ENCODE measurements at regions not wholly inside any gene's neighbourhood (a gene's known extent, or its start where the extent isn't known, plus 50 kb on each side); places are given as distances from the start of the nearest gene placed in this dataset.
"Not testable (repeated sequence)": the region's sequence is repeated elsewhere in the genome, so short reads cannot be mapped to it uniquely, and the experiment has no call there.

DNA sequence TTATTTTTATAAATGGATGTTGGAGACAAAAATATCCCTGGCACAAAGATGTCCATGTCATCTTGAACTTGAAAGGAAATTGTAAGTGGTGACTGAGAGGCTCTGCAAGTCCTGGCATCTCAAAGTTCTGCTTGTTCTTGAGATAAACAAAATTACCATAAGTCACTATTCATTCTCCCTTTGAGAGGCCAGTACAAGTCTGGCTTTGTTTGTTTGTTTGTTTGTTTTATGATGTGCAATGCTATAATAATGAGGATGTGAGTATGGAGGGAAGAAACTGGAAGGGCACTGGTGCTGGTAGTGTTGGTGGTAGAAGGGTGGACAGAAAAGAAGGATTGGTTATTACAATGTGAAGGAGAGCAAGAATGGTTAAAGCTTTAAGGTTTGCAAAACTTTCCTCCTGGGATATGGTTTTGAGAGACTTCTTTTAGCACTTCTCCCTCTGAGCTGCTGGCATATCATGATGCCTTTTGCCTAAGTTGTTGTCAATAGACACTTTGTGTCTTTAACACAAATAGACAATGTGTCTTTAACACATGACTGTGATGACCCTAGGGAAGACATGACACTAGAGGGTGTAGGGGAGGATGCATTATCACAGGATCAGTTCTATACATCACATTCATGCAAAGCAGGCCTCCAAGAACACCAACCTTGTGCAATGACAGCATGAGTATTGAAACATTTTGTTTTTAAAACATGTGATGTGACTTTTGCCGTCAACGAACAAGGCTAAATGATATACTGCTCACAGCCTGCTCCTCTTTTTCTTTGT is 880.5 kb upstream of the GOT2 start:
- DNase-seq (ENCODE audit: low spot score), result no peak

DNA sequence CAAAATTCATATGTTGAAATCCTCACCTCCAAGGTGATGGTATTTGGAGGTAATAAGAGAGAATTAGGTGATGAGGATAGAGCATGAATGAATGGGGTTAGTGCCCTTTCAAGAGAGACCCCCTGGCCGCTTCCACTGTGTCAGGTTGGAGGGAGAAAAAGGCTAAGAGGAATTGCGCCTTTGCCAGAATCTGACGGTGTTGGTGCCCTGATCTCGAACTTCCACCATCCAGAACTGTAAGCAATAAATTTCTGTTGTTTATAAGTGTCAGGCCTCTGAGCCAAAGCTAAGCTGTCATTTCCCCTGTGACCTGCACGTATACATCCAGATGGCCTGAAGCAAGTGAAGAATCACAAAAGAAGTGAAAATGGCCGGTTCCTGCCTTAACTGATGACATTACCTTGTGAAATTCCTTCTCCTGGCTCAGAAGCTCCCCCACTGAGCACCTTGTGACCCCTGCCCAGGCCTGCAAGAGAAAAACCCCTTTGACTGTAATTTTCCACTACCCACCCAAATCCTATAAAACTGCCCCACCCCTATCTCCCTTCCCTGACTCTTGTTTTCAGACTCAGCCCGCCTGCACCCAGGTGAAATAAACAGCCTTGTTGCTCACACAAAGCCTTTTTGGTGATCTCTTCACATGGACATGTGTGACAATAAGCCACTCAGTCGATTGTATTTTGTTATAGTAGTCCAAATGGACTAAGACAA is 878.9 kb upstream of the GOT2 start:
- not testable (repeated sequence) for DNase-seq (ENCODE audit: low spot score)

DNA sequence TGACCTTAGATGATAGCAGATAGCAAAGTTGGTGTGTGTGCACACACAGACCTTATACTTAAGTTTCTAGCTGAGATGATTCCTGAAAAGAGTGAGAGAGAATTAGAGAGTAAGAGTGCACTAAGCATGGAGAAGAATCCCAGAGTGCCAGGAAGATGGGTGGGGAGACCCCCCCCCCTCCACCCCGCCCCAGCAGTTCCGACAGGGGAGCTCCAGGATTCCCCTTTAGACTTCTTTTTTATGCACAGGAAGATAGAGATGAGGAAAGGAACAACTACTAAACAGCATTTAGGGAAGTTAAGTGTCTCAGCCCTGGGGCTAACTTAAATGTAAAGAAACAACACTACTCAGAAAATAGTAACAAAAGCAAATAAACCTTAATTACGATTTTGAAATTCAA is 878.0 kb upstream of the GOT2 start:
- DNase-seq (ENCODE audit: low spot score), result no peak

DNA sequence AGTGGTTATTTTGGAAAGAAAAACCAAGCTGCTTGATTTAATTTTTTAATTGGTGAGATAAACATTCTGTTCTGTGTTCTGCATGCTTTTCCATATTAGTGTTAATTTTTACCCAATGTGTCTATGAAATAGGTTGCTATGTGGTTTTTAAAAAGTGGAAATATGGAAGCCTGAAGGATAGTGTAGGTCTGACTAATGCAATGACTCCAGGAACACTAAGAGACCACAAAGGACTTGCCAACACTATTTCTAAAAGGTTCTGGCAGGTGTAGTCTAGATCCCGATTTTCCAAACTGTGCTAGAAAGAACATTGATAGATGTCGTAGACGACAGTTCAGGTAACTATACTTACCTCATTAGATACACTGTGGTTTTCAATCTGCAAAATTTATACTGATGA is 877.4 kb upstream of the GOT2 start:
- no peak for DNase-seq (ENCODE audit: low spot score)

DNA sequence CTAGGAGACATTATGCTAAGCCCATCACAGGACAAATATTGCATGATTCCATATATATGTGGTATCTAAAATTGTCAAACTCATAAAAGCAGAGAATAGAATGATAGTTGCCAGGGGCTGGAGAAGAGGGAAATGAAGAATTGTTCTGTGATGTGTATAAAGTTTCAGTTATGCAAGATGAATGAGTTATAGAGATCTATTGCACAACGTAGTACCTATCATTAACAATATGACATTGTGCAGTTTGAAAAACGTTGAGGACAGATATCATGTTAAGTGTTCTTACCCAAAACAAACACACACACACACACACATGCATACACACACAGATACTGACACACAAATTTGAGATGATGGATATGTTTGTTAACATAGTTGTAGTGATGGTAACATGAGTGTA is 871.6 kb upstream of the GOT2 start:
- DNase-seq (ENCODE audit: low spot score), result no peak

DNA sequence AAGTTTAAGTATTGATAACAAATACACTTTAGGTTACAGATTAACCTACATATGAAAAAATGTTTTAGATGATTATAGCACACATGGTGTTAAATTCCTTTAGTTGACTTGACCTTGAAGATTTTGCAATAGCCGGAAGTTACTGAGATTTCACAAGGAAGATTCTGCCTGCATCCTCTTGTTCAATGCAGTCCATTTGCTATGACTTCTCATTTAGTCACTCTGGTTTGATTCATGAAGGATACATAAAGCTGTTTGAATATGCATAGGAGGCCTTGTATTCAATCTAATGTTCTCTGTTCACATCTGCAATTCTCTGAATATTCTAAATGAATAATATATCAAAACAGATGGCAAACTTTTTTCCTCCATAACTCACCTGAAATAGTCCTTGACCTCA is 870.2 kb upstream of the GOT2 start:
- no peak for DNase-seq (ENCODE audit: low spot score)

DNA sequence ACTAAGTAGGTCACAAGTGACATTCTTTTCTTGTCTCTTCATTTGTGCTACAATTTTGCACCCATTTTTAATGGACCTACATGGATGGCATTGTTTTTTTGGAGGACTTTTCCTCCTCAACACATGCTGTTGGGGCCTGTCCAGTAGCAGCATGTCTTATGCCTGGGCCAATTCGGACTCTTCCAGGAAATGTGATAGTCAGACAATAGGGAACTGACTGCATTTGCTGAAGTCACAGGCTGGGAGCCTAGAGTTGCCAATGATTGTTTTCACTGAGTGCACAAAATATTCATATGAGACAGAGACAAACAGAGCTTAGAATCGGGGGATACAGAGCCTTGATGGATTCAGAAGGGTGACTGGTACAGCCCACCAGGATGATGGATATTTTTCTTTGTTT is 867.3 kb upstream of the GOT2 start:
- no peak for DNase-seq (ENCODE audit: low spot score)

DNA sequence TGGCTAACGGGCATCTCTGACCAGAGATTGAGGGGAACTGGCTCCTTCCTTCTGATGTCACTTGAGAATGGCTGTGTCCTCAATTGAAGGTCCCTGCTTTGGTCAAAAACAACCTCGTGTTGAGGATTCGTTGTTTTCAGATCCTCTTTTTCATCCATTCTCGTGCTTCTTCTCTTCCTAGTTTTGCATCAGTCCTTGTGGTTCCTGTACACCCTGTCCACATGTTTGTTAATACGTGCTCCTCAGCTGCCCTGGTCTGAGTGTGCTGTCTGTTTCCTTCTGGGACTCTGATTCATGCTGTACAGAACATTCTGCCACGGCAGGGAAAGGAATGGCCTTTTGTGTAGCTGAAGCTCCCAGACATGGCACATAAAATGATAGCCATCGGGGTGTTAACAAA is 863.2 kb upstream of the GOT2 start:
- DNase-seq (ENCODE audit: low spot score), result no peak

DNA sequence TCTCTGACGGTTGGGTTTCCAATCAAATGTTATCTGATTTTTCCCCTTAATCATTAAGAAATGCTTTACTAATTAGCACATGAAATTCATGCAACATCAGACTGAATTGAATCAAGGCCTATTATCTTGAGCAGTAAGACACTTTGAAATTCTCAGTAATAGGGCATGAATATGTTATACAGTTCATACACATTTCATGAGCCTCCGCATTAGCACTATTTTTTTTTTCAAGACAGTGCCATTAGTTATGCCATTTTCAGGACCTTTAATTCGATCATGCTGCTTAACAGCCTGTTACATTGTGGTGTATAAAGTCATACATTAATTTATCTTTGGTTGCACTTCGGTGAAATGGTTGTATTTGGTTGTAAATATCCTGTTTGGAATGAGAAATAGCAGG is 862.6 kb upstream of the GOT2 start:
- no peak for DNase-seq (ENCODE audit: low spot score)

DNA sequence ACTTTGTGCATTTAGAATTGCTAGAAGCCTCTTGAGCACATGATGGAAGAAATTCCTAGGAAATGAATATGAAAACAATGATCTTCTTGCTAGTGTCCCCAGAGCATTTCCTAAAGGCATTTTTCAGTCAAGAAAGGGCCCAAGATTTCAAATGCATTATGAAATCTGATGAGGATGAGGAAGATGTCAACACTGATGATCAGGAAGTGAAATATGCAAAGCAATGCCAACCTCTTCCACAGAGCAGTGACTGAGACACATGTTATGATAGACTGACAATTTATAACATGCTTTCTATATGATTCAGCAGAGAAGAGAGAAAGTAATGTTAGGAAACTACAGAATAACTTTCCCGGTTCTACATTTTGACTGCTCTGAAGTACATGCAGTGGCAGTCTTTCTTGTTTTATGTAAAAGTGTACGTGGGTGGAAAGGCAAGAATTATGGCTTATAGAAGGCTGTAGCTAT is 859.1 kb upstream of the GOT2 start:
- no peak for DNase-seq (ENCODE audit: low spot score)

DNA sequence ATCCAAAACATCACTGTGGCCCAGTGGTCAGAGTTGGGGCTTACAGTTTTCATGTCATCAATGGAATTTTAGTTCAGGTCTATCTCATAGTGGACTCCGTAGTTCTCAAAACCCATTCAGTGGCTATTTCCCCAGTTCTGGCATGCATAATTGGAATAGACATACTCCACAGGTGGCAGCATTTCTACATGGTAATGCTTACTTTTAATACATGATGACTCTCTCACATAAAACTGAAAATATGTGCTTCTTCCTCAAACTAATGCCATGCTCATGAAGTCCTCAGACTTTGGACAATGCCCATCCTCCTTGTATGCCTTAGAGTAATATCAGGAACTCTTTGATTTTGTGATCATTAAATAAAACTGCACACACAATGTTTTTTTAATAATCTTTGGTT is 857.4 kb upstream of the GOT2 start:
- DNase-seq (ENCODE audit: low spot score), result no peak

DNA sequence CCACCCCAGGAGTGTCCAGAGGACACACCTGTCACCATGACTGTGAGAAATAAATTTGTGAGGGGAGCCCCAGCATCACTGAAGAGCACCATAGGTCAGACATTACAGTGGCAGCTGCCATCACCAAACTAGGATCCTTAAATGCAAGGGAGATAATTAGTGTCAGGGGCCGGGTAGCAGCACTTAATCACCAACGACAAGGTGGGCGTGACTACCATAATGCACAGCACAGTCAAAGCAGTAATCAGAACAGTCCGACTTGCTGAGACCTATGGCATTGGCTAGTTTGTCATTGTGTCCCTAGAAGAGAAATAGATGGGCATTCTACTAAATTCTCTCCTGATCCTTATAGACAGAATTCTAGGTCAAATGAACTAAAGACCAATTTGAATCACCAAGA is 856.7 kb upstream of the GOT2 start:
- DNase-seq (ENCODE audit: low spot score), result no peak

DNA sequence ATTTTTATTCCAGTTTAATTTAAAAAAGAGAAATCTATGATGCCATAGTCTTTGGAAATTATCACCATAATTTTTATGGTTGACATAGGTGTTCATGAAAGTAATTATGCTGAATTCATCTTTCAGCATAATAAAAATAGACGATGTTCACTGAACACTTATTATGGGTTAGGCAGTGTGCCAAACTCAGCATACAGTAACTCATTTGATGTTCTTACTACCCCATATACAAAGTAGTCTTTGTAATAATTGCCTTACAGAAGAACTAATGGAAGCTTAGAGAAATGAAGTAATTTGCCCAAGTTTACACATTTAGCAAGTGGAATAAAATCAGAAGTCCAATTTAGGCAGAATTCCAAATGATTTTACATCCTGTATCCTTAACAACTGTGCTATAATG is 852.2 kb upstream of the GOT2 start:
- no peak for DNase-seq (ENCODE audit: low spot score)

DNA sequence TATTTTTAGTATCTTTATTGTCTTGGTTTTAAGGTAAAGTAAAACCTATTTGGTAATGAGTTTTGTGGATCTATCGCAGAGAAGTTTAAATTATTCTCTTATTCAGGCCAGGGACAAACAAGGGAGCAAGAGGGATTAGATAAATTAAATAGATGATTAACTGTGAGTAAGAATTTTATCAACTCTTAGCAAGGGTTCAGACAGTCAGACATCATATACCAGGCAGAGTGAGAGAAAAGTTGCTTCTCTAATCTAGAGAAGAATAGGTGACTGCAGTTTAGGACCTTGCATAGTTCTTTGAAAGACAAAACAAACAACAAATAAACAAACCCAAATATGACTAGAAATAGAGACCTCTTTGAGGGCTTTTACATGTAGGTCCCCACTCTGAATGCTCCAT is 840.2 kb upstream of the GOT2 start:
- DNase-seq (ENCODE audit: low spot score), result no peak

DNA sequence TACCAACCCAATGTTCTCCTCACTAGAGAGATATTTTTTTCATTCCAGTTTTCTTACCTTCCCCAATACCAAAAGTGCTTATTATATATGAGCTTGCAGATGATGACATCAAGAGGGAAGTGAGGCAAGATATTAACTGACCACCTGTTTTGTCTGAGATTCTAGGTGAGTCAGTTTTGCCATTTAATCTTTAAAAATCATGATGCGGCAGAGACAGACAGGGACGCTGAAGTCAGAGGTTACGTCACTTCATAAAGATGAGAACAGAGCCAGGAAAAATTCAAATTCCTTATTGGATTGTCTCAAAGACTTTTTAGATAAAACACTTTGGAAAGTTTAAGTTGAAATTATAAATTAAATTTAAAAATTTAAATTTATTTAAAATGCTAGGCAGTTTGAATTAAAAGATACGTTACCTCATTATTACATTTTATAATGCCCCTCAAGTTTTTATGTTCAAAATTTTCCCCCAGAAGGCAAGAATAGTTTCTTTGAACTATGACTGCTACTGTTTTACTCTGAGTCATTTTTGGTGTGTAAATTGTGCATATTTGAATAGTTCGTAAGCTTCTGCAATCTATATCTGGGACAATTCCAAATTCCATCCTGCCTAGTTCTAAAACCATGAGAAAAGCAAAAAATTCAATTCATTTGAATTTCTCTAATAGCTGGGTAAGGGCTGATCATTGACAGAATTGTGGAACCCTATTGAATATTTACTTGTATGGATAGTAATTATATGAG is 839.6 kb upstream of the GOT2 start:
- DNase-seq (ENCODE audit: low spot score), result no peak

DNA sequence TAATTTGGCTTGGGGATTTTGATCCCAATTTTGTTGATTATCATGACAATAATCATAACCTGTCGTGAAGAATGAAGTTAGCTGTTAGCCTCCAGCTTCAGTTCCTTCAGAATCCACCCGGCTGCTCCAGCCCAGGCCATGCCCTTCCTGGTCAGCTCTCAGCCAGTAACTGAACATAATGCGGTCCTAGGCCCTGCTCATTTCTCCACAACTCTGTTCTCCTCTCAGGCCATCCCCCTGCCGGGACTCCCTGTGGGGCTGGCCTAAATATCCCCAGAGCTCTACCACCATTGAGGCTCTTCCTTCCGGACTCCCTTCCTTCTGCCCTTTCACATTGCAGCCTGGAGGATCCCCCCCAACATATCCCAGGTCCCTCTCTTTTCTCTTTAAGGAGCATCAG is 833.4 kb upstream of the GOT2 start:
- DNase-seq (ENCODE audit: low spot score), result no peak

DNA sequence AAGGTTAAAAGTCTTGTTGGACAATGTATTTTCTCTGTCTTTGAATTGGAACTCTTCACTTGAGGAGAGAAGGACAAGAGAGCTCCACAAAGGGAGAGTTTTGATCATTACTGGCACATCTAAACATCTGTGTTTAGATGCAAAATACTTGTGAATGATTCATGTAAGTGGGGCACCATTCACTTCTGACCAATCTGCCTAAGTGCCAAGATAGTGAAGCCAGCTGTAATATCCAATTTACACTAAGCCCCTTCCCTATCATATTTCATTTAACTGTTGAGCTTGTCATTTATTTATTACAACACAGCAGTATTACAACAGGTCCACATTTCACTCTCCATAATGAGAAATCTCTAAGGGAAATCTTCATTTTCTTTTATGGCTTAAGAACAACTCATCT is 832.3 kb upstream of the GOT2 start:
- DNase-seq (ENCODE audit: low spot score), result no peak

DNA sequence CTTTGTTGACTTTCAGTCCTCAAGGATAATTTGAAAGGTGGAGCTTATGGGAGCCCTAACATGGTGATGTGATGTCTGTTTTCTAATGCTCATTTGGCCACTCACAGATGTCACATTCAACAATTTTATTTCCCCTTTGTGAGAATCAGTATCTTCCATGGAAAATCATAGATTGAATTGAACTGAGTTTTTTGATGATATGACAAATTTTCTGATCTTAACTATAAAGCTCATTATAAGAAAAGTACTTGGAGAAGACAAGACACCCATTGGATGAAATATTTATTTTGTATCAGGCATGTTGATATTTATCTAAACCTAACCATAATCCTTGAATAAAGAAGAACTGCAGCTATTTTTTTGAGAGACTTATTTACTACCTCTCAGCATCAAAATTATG is 824.6 kb upstream of the GOT2 start:
- DNase-seq (ENCODE audit: low spot score), result no peak

DNA sequence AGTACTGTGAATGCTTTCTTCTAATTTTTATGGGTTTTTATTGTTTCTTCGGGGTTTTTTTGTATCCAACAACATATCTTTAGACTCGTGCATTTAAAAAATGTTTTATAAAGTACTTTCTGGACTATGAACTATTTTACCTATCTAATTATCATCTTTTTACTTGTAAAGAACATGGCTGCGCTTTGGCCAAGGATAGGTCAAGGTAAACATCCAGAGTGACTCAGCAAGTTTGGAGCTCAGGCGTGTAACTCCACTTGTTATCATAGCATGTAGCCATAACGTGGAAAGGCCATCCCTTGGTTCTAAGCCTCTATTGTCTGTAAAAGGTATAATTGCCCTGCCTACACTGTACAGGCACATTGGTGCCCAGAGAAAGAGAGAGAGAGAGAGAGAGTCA is 818.0 kb upstream of the GOT2 start:
- no peak for DNase-seq (ENCODE audit: low spot score)

DNA sequence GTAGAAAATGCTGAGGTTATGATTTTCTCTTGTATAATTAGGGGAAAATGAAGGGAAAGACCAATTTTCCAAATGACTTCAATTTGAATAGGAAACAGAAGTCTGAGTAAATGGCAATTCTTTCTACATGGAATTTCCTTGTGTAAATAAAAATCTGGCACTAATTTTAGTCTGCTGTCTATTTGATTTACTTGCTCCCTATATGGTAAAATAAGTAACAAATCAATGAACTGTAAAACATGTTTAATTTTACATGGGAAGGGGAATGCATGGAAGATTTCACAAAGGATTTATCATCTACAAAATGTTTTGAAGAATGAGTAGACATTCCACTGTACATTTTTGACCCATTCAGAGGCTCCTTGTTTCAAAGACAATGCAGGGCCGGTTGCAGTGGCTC is 811.6 kb upstream of the GOT2 start:
- DNase-seq (ENCODE audit: low spot score), result no peak

DNA sequence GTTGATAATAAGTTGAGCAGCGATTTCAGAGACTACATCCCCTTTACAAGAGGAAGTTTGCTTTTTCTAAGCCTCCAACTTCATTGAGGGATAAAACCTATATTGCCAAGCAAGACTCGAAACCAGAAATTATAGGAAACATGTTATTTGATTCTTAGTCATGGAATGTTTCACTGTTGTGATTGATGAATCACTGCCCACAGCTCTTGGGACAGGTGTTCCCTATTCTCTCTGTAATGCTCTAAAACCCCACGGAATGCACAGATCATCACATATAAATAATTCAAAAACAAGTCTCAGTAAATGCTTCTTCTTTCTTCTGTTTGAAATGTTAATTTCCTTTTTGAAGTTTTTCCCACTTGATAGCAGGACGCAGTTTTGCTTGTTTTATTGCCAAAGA is 809.5 kb upstream of the GOT2 start:
- no peak for DNase-seq (ENCODE audit: low spot score)

DNA sequence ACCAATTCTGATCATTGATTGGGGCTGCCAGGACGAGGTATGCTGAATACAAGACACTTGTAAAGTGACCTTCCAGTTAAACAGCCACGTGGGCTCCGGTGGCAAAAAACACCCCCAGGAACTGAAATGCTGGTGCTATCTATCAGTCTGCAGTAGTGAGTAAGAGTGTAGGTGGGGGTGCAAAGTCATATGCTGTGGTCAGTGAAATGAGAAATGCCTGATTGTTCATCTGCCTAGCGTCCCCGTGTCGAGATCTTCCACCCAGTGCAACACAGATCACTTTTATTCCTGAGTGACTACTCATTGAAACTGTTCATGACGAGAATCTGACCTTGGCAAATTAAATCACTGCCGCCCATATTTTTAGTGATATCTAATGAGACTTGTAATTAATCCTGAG is 806.5 kb upstream of the GOT2 start:
- DNase-seq (ENCODE audit: low spot score), result no peak

DNA sequence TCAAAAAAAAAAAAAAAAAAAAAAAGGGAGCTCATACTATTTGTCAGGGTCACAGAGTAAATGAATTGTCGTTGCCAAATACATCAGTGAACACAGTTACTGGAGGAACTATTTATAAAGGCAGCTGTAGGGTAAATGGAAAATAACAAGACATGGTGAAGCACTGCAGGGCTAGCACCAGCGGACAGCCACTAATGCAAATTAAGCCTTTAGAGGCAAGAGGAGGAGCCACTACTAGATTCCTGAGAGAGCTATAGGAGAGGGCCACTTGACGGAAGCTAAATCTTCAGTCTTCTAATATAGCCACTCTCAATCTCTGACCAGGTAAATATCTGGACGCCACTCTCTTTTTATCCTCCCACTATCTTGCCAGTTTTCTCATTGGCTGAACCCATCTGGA is 801.2 kb upstream of the GOT2 start:
- DNase-seq (ENCODE audit: low spot score), result no peak

All from ecto neural progenitor cell (in vitro differentiated cells).